GM12878 (cell line): ENCODE measurements at regions not wholly inside any gene's neighbourhood (a gene's known extent, or its start where the extent isn't known, plus 50 kb on each side); places are given as distances from the start of the nearest gene placed in this dataset.

ENCODE experiments used
- ATAC-seq: fragments of 200-7000 bp; cut with Tn5 transposase; 3 replicates; pipeline ENCODE4 v1.9.1; 2020; ENCODE audit warnings: mild to moderate bottlenecking, moderate library complexity
- BruUV-seq: library from RNA; stranded (reverse); fragments of 400-500 nt; replicated peaks from 2 replicates; lab custom pipeline; 2021; lab: Mats Ljungman, UMichigan
- CTCF ChIA-PET: fragments of 300-600 bp; sonication (Branson Sonifier 250); formaldehyde crosslinking; extraction: SDS; loops from one replicate; lab custom pipeline; 2021; ENCODE audit warnings: inconsistent platforms; lab: Yijun Ruan, JAX
- POLR2A ChIA-PET: fragments of 350-600 bp; formaldehyde crosslinking; extraction: SDS; loops from one replicate; lab custom pipeline; 2021; ENCODE audit warnings: inconsistent platforms; lab: Charles Lee
- RAD21 ChIA-PET: fragments of 300-600 bp; sonication (Branson Sonifier 250); formaldehyde crosslinking; loops from one replicate; lab custom pipeline; 2023; ENCODE audit warnings: antibody characterized with exemption; ENCODE audit not compliant: unreplicated experiment; lab: Charles Lee
- SMC1A ChIA-PET: fragments of 300-600 bp; sonication (Branson Sonifier 250); formaldehyde crosslinking; loops from one replicate; lab custom pipeline; 2023; ENCODE audit not compliant: unreplicated experiment, uncharacterized antibody; lab: Charles Lee
- DNase-seq: peaks from one replicate; pipeline ENCODE4 v3.0.0-alpha.2; 2011; ENCODE audit warnings: low read depth, low spot score
- FAIRE-seq: peaks from 3 replicates; lab custom pipeline; 2011; peaks lifted over from hg19 to GRCh38; lab: Jason Lieb, UNC
- H2AFZ ChIP-seq: 2 replicates; pipeline ENCODE4 v1.6.0; 2011; ENCODE audit warnings: low read depth, low read length, control low read depth; ENCODE audit not compliant: control insufficient read depth
- H3K27ac ChIP-seq: 2 replicates; pipeline ENCODE4 v1.5.1; 2011; ENCODE audit warnings: control low read depth; ENCODE audit not compliant: control insufficient read depth, insufficient read depth
- H3K27me3 ChIP-seq, 2 experiments: replicated peaks in 1 of 2; 2 replicates each; pipeline versions ENCODE4 v1.6.0 to v1.6.1; 2011; ENCODE audit warnings: low read length in 1 of 2; ENCODE audit not compliant: control insufficient read depth in 2 of 2, insufficient read depth in 2 of 2
- H3K36me3 ChIP-seq, 2 experiments: 2 replicates each; pipeline ENCODE4 v1.5.1; 2011; ENCODE audit warnings: low read length in 1 of 2; ENCODE audit not compliant: control insufficient read depth in 2 of 2, insufficient read depth in 2 of 2
- H3K4me1 ChIP-seq: 2 replicates; pipeline ENCODE4 v1.6.1; 2011; ENCODE audit warnings: mild to moderate bottlenecking, low read length, moderate library complexity, mixed read lengths; ENCODE audit not compliant: control insufficient read depth, insufficient read depth
- H3K4me2 ChIP-seq: 2 replicates; pipeline ENCODE4 v1.6.0; 2011; ENCODE audit warnings: control low read depth; ENCODE audit not compliant: control insufficient read depth, insufficient read depth
- H3K4me3 ChIP-seq: fragments of 200-600 bp; sonication (generic); 2 replicates; pipeline ENCODE4 v1.5.1; 2016
- H3K79me2 ChIP-seq: 2 replicates; pipeline ENCODE4 v1.6.0; 2011; ENCODE audit warnings: low read length; ENCODE audit not compliant: control insufficient read depth, insufficient read depth
- H3K9ac ChIP-seq: 2 replicates; pipeline ENCODE4 v1.8.0; 2011; ENCODE audit warnings: low read length, control low read depth, mixed read lengths; ENCODE audit not compliant: control insufficient read depth, insufficient read depth
- H3K9me3 ChIP-seq: replicated peaks from 3 replicates; pipeline ENCODE4 v1.5.1; 2011; ENCODE audit warnings: mild to moderate bottlenecking, low read length; ENCODE audit not compliant: control insufficient read depth, insufficient read depth
- H4K20me1 ChIP-seq: 2 replicates; pipeline ENCODE4 v1.6.0; 2011; ENCODE audit not compliant: control insufficient read depth, insufficient read depth
- EED ChIP-seq: sonication (generic); IDR thresholded peaks from 2 replicates; pipeline ENCODE4 v1.6.1; 2016; ENCODE audit warnings: antibody characterized with exemption, low read depth
- IRF4 ChIP-seq: IDR thresholded peaks from 2 replicates; pipeline ENCODE4 v1.6.1; 2011; ENCODE audit warnings: low read depth, low read length
- NR2C1 ChIP-seq: fragments of 450-650 bp; IDR thresholded peaks from 2 replicates; pipeline ENCODE4 v1.6.1; 2017; ENCODE audit warnings: antibody characterized with exemption, mild to moderate bottlenecking, moderate library complexity
- RUNX3 ChIP-seq: IDR thresholded peaks from 2 replicates; pipeline ENCODE4 v1.6.1; 2012; ENCODE audit warnings: low read length, inconsistent platforms
- STAT3 ChIP-seq: IDR thresholded peaks from 2 replicates; pipeline ENCODE4 v1.6.1; 2011; ENCODE audit warnings: low read depth, low read length, improper control_type of control experiment
- ZNF217 ChIP-seq: fragments of 450-650 bp; IDR thresholded peaks from 2 replicates; pipeline ENCODE4 v1.6.1; 2017; ENCODE audit warnings: antibody characterized with exemption, mild to moderate bottlenecking
- ZNF622 ChIP-seq: fragments of 450-650 bp; IDR thresholded peaks from 2 replicates; pipeline ENCODE4 v1.6.1; 2017; ENCODE audit warnings: mild to moderate bottlenecking, inconsistent platforms
- WGBS: methylation state at CpG from one replicate; pipeline ENCODE4 v1.1.6; 2016; ENCODE audit warnings: low lambda C conversion rate; ENCODE audit not compliant: insufficient replicate concordance, insufficient coverage; ENCODE audit errors: missing lambda C conversion rate; 5-methylcytosine and 5-hydroxymethylcytosine counted together
- in situ Hi-C: fragments of 300-500 bp; cut with MboI; formaldehyde crosslinking; loops from 9 replicates; pipeline ENCODE4 v1.14.3; 2018; ENCODE audit warnings: mixed read lengths
- intact Hi-C: fragments of 100-400 bp; cut with micrococcal nuclease; formaldehyde crosslinking; loops from one replicate; pipeline ENCODE4 v1.14.2; 2022; ENCODE audit not compliant: unreplicated experiment
- TF ChIP-seq, protein P1 (sequence below): IDR thresholded peaks from 2 replicates; pipeline ENCODE4 v1.6.1; 2012; ENCODE audit warnings: low read length, inconsistent platforms

GRCh38 chr10:14383266-14383665 is 52.5 kb upstream of the FRMD4A start (continued):
- no peak for TF ChIP-seq STAT3
- TF ChIP-seq NR2C1 = no peak
- TF ChIP-seq ZNF217 = no peak
- no peak for TF ChIP-seq RUNX3
- TF ChIP-seq EED = no peak
- no peak for TF ChIP-seq ZNF622

GRCh38 chr10:14382531-14382930 is 51.8 kb upstream of the FRMD4A start:
- ChIA-PET POLR2A (no interaction called here), SMC1A (interaction anchor here (0.6 to 1.5 kb wide), 3 partner anchors 10 to 1267 kb away, joined by 3 read pairs; no protein-coding TSS in a partner anchor), RAD21 (interaction anchor here (0.9 to 1.1 kb wide), 2 partner anchors 43 to 105 kb away, joined by 3 to 4 read pairs; no protein-coding TSS in a partner anchor), CTCF (interaction anchor here (0.6 to 1.7 kb wide), 3 partner anchors 45 to 186 kb away, joined by 3 to 5 read pairs (median 3); no protein-coding TSS in a partner anchor)
- in situ Hi-C loops = no loop called here
- no peak for TF ChIP-seq IRF4
- TF ChIP-seq, protein P1, sequence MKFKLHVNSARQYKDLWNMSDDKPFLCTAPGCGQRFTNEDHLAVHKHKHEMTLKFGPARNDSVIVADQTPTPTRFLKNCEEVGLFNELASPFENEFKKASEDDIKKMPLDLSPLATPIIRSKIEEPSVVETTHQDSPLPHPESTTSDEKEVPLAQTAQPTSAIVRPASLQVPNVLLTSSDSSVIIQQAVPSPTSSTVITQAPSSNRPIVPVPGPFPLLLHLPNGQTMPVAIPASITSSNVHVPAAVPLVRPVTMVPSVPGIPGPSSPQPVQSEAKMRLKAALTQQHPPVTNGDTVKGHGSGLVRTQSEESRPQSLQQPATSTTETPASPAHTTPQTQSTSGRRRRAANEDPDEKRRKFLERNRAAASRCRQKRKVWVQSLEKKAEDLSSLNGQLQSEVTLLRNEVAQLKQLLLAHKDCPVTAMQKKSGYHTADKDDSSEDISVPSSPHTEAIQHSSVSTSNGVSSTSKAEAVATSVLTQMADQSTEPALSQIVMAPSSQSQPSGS = no peak
- intact Hi-C loops = no loop called here
- H3K4me2 ChIP-seq = peak overlapping the region; percentile 0; the same call in 1 of the 2 replicates
- FAIRE-seq (no peak), ATAC-seq (no peak), DNase-seq (no peak)
- no peak overlapping the region for H3K27ac ChIP-seq
- H3K79me2 ChIP-seq = no peaks in the 10 kb centered on the region
- no peak overlapping the region for H3K4me3 ChIP-seq
- WGBS = 20% methylated on average over 2 of the region's 2 CpGs
- no peaks in the 10 kb centered on the region; the same call in 2 of the 3 replicates for H3K9me3 ChIP-seq
- H3K9ac ChIP-seq = no peak overlapping the region
- BruUV-seq = no TSS peak
- H3K36me3 ChIP-seq = no peaks in the 10 kb centered on the region
- no peak overlapping the region for H2AFZ ChIP-seq
- H4K20me1 ChIP-seq = no peaks in the 10 kb centered on the region
- H3K27me3 ChIP-seq = peaks cover 0 to 1% of the 10 kb centered on the region in 2 experiments; a peak in 2 of 4 replicates
- H3K4me1 ChIP-seq = peaks cover 27% of the 10 kb centered on the region
